ENCODE measurements at regions not wholly inside any gene's neighbourhood (a gene's known extent, or its start where the extent isn't known, plus 50 kb on each side); places are given as distances from the start of the nearest gene placed in this dataset.

GRCh38 chr4:148495463-148495862 lies 53.2 kb upstream of the NR3C2 start:
- H3K9me3 Mint-ChIP-seq: no peaks in the 10 kb centered on the region

More at GRCh38 chr4:148495463-148495862, 53.2 kb upstream of the NR3C2 start:
- Mint-ChIP-seq H3K27ac (no peak overlapping the region), H3K27me3 (peaks cover 11% of the 10 kb centered on the region), H3K36me3 (no peaks in the 10 kb centered on the region), H3K4me1 (ENCODE audit: unreplicated experiment) (no peaks in the 10 kb centered on the region), H3K4me3 (no peak overlapping the region)
- no peak for TF ChIP-seq CTCF (conservative IDR thresholded peaks at IDR 0.05)
- DNase-seq (ENCODE audit: extremely low spot score, unreplicated experiment): no peak
